Activated gamma-delta T cell treated with anti-CD3 and anti-CD28 coated beads, Interleukin-2, amount 50 U/mL, for 16 hours (primary cell): ENCODE measurements at regions not wholly inside any gene's neighbourhood (a gene's known extent, or its start where the extent isn't known, plus 50 kb on each side); places are given as distances from the start of the nearest gene placed in this dataset.

Experiments used
- DNase-seq: peaks from one replicate; pipeline ENCODE4 v3.0.0-alpha.2; 2020; ENCODE audit warnings: low read depth

- no peak for DNase-seq
Measured at GRCh38 chr5:167899490-167900070, 391.9 kb upstream of the WWC1 start.

- DNase-seq: no peak
Measured at GRCh38 chr5:167900340-167900935, 391.0 kb upstream of the WWC1 start.

- DNase-seq: no peak
Measured at GRCh38 chr5:167902298-167902697, 389.1 kb upstream of the WWC1 start.

- no peak for DNase-seq
Measured at GRCh38 chr5:167903243-167903642, 388.2 kb upstream of the WWC1 start.

GRCh38 chr5:167903659-167904058 lies 387.8 kb upstream of the WWC1 start:
- no peak for DNase-seq

GRCh38 chr5:167905919-167906853 lies 385.3 kb upstream of the WWC1 start:
- DNase-seq: no peak

- no peak for DNase-seq
Measured at GRCh38 chr5:167908606-167909005, 382.8 kb upstream of the WWC1 start.

- DNase-seq: no peak
Measured at GRCh38 chr5:167912941-167913665, 378.3 kb upstream of the WWC1 start.

- DNase-seq: no peak
Measured at GRCh38 chr5:167915237-167915636, 376.2 kb upstream of the WWC1 start.

- DNase-seq: no peak
Measured at GRCh38 chr5:167916261-167916691, 375.2 kb upstream of the WWC1 start.

GRCh38 chr5:167916706-167917105 lies 374.7 kb upstream of the WWC1 start:
- DNase-seq: no peak

GRCh38 chr5:167918184-167918812 lies 373.1 kb upstream of the WWC1 start:
- no peak for DNase-seq

- DNase-seq: no peak
Measured at GRCh38 chr5:167918813-167919483, 372.5 kb upstream of the WWC1 start.

GRCh38 chr5:167920589-167920988 lies 370.9 kb upstream of the WWC1 start:
- no peak for DNase-seq

GRCh38 chr5:167921796-167922195 lies 369.6 kb upstream of the WWC1 start:
- DNase-seq: no peak

GRCh38 chr5:167923396-167923795 lies 368.0 kb upstream of the WWC1 start:
- no peak for DNase-seq

- DNase-seq: no peak
Measured at GRCh38 chr5:167929841-167930240, 361.6 kb upstream of the WWC1 start.

GRCh38 chr5:167934551-167934971 lies 356.9 kb upstream of the WWC1 start:
- no peak for DNase-seq

GRCh38 chr5:167936022-167936421 lies 355.4 kb upstream of the WWC1 start:
- no peak for DNase-seq

GRCh38 chr5:167936944-167937634 lies 354.4 kb upstream of the WWC1 start:
- DNase-seq: no peak

- no peak for DNase-seq
Measured at GRCh38 chr5:167937635-167937998, 353.8 kb upstream of the WWC1 start.
